ENCODE measurements at regions not wholly inside any gene's neighbourhood (a gene's known extent, or its start where the extent isn't known, plus 50 kb on each side); places are given as distances from the start of the nearest gene placed in this dataset.

DNA sequence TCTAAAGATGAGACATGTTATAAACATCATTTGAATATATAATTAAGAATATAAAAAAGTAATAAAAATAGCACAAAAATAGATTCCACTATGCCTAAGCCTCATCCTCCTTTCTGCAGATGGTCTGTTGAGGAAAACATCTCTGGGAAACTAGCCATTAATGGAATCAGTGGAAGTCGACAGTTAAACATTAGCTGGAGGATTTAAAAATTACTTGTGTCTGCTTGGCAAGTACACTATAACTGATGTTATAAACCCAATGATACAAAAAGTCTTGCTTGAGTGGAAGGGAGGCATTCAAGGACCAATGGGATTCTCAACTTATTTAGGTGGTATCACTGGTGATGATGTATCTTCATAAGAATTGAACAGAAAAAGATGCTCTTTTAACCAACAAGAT, 1598.3 kb downstream of the PCDH18 start:
- no peaks in the 10 kb centered on the region for H3K36me3 ChIP-seq (ENCODE audit: insufficient read depth, low read length)
- no peak overlapping the region for H3K9ac ChIP-seq (ENCODE audit: low read length)
- H3K4me1 ChIP-seq (ENCODE audit: insufficient read depth, low read length, severe bottlenecking) = no peaks in the 10 kb centered on the region
- no peaks in the 10 kb centered on the region for H3F3A ChIP-seq (ENCODE audit: insufficient read depth, low read length)
- H3K4me2 ChIP-seq (ENCODE audit: low read length) = no peak overlapping the region
- no peaks in the 10 kb centered on the region for H3K9me2 ChIP-seq (ENCODE audit: low read depth, low read length)
- no peak for TF ChIP-seq EZH2 (IDR thresholded peaks at IDR 0.05; ENCODE audit: borderline replicate concordance, low read length)
- TF ChIP-seq, protein P1, sequence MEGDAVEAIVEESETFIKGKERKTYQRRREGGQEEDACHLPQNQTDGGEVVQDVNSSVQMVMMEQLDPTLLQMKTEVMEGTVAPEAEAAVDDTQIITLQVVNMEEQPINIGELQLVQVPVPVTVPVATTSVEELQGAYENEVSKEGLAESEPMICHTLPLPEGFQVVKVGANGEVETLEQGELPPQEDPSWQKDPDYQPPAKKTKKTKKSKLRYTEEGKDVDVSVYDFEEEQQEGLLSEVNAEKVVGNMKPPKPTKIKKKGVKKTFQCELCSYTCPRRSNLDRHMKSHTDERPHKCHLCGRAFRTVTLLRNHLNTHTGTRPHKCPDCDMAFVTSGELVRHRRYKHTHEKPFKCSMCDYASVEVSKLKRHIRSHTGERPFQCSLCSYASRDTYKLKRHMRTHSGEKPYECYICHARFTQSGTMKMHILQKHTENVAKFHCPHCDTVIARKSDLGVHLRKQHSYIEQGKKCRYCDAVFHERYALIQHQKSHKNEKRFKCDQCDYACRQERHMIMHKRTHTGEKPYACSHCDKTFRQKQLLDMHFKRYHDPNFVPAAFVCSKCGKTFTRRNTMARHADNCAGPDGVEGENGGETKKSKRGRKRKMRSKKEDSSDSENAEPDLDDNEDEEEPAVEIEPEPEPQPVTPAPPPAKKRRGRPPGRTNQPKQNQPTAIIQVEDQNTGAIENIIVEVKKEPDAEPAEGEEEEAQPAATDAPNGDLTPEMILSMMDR (IDR thresholded peaks at IDR 0.05; ENCODE audit: low read length) = no peak
- H3K4me3 ChIP-seq (ENCODE audit: low read depth, low read length, poor library complexity, severe bottlenecking) = no peak overlapping the region
- H2AFZ ChIP-seq (ENCODE audit: low read length) = no peak overlapping the region
- no peaks in the 10 kb centered on the region for H4K20me1 ChIP-seq (ENCODE audit: insufficient read depth, low read length)
- no peaks in the 10 kb centered on the region for H3K27me3 ChIP-seq (ENCODE audit: insufficient read depth, low read length)
- no peaks in the 10 kb centered on the region for H3K79me2 ChIP-seq (ENCODE audit: insufficient read depth, low read length)
- H3K27ac ChIP-seq (ENCODE audit: low read depth, low read length, poor library complexity, severe bottlenecking) = no peak overlapping the region
- H3K9me3 ChIP-seq (ENCODE audit: low read length) = no peaks in the 10 kb centered on the region

DNA sequence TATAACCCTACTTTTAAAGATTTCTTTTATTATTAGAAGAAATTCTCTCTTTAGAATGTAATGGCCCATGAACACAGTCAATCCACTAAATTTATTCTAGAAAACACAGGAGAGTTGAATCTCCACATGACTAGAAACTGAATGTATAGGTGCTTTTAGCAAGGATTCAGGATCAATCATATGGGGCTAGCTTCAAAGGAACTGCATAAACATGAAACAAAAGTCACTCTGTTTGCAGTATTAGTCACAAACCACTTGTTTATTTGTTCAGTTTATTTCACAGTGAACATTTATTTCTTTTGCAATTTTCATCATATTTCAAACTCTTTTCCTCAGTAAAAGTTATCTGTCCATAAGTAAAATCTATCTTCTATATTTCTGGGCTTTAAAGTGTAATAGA, 1604.6 kb downstream of the PCDH18 start:
- Histone ChIP-seq H3F3A (ENCODE audit: insufficient read depth, low read length) (no peaks in the 10 kb centered on the region), H4K20me1 (ENCODE audit: insufficient read depth, low read length) (no peaks in the 10 kb centered on the region), H3K79me2 (ENCODE audit: insufficient read depth, low read length) (no peaks in the 10 kb centered on the region), H3K9me3 (ENCODE audit: low read length) (no peaks in the 10 kb centered on the region), H3K36me3 (ENCODE audit: insufficient read depth, low read length) (no peaks in the 10 kb centered on the region), H3K27me3 (ENCODE audit: insufficient read depth, low read length) (no peaks in the 10 kb centered on the region), H3K4me2 (ENCODE audit: low read length) (no peak overlapping the region), H3K4me3 (ENCODE audit: low read depth, low read length, poor library complexity, severe bottlenecking) (no peak overlapping the region), H3K27ac (ENCODE audit: low read depth, low read length, poor library complexity, severe bottlenecking) (no peak overlapping the region), H2AFZ (ENCODE audit: low read length) (no peak overlapping the region), H3K4me1 (ENCODE audit: insufficient read depth, low read length, severe bottlenecking) (no peaks in the 10 kb centered on the region), H3K9ac (ENCODE audit: low read length) (no peak overlapping the region), H3K9me2 (ENCODE audit: low read depth, low read length) (no peaks in the 10 kb centered on the region)
- TF ChIP-seq, protein P1 (IDR thresholded peaks at IDR 0.05; ENCODE audit: low read length) = no peak
- no peak for TF ChIP-seq EZH2 (IDR thresholded peaks at IDR 0.05; ENCODE audit: borderline replicate concordance, low read length)

DNA sequence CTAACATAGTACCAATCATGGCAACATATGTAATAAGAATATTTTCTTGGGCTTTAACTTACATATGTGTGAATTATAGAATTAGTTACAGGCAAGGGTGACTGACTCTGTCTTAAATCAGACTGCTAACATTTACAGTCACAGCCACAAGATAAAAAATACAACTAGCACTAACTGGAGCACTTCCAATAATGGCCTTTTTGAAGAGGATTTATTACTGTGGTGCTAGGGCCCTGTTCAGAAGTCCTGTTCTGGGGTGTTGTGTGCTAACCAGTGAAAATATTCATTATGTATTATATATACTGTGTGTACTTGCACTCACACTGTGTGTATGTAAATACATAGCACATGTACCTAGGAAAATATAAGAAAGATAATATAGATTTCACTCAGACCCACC, 1611.2 kb downstream of the PCDH18 start:
- Histone ChIP-seq H3K79me2 (ENCODE audit: insufficient read depth, low read length) (no peaks in the 10 kb centered on the region), H3K27me3 (ENCODE audit: insufficient read depth, low read length) (no peaks in the 10 kb centered on the region), H4K20me1 (ENCODE audit: insufficient read depth, low read length) (no peaks in the 10 kb centered on the region), H3K4me1 (ENCODE audit: insufficient read depth, low read length, severe bottlenecking) (no peaks in the 10 kb centered on the region), H3K9ac (ENCODE audit: low read length) (no peak overlapping the region), H3K9me2 (ENCODE audit: low read depth, low read length) (no peaks in the 10 kb centered on the region), H3K4me2 (ENCODE audit: low read length) (no peak overlapping the region), H3K36me3 (ENCODE audit: insufficient read depth, low read length) (no peaks in the 10 kb centered on the region), H3F3A (ENCODE audit: insufficient read depth, low read length) (no peaks in the 10 kb centered on the region), H2AFZ (ENCODE audit: low read length) (no peak overlapping the region), H3K4me3 (ENCODE audit: low read depth, low read length, poor library complexity, severe bottlenecking) (no peak overlapping the region), H3K9me3 (ENCODE audit: low read length) (no peaks in the 10 kb centered on the region), H3K27ac (ENCODE audit: low read depth, low read length, poor library complexity, severe bottlenecking) (no peak overlapping the region)
- no peak for TF ChIP-seq EZH2 (IDR thresholded peaks at IDR 0.05; ENCODE audit: borderline replicate concordance, low read length)
- TF ChIP-seq, protein P1 (IDR thresholded peaks at IDR 0.05; ENCODE audit: low read length) = no peak

Measured in OCI-LY1 (cell line).